ENCODE measurements at regions not wholly inside any gene's neighbourhood (a gene's known extent, or its start where the extent isn't known, plus 50 kb on each side); places are given as distances from the start of the nearest gene placed in this dataset.

GRCh38 chr21:38651570-38651969, 153.3 kb upstream of the ERG start:
- Histone ChIP-seq H4K20me1 (ENCODE audit: control insufficient read depth, insufficient read depth) (no peaks in the 10 kb centered on the region), H3K27me3 (replicated peaks in 1 of 2; ENCODE audit: control insufficient read depth in 2 of 2, insufficient read depth in 2 of 2, low read length in 1 of 2) (peaks cover 0 to 2% of the 10 kb centered on the region in 2 experiments), H3K4me1 (ENCODE audit: control insufficient read depth, insufficient read depth, low read length) (no peaks in the 10 kb centered on the region), H3K79me2 (ENCODE audit: control insufficient read depth, insufficient read depth, low read length) (no peaks in the 10 kb centered on the region), H3K27ac (ENCODE audit: control insufficient read depth, insufficient read depth) (no peak overlapping the region), H3K9me3 (replicated peaks; ENCODE audit: control insufficient read depth, insufficient read depth, low read length) (no peaks in the 10 kb centered on the region), H3K4me2 (ENCODE audit: control insufficient read depth, insufficient read depth) (no peak overlapping the region), H3K9ac (ENCODE audit: control insufficient read depth, insufficient read depth, low read length) (no peak overlapping the region), H3K36me3 (ENCODE audit: control insufficient read depth in 2 of 2, insufficient read depth in 2 of 2, low read length in 1 of 2) (no peaks in the 10 kb centered on the region), H3K4me3 (no peak overlapping the region), H2AFZ (ENCODE audit: control insufficient read depth, low read depth, low read length) (no peak overlapping the region)
- POLR2A ChIA-PET = no interaction called here
- WGBS (ENCODE audit: insufficient coverage, insufficient replicate concordance, low lambda C conversion rate, missing lambda C conversion rate) = 9% methylated on average over 6 of the region's 6 CpGs
- intact Hi-C loops (cut with micrococcal nuclease; ENCODE audit: unreplicated experiment) (no loop called here), in situ Hi-C loops (cut with MboI) (no loop called here)
- CTCF ChIA-PET = no interaction called here
- no peak for ATAC-seq
- RAD21 ChIA-PET (ENCODE audit: unreplicated experiment) = no interaction called here
- no TSS peak for BruUV-seq (replicated peaks)
- no peak for DNase-seq (ENCODE audit: low read depth, low spot score)
- no peak for FAIRE-seq
- SMC1A ChIA-PET (ENCODE audit: uncharacterized antibody, unreplicated experiment) = no interaction called here
- TF ChIP-seq GATAD2B (conservative IDR thresholded peaks at IDR 0.05; ENCODE audit: low read depth) (no peak), YBX1 (IDR thresholded peaks at IDR 0.05) (no peak), IRF4 (IDR thresholded peaks at IDR 0.05; ENCODE audit: low read depth, low read length) (no peak), POLR2AphosphoS2 (IDR thresholded peaks at IDR 0.05; ENCODE audit: low read depth, low read length) (no peak), SUPT20H (IDR thresholded peaks at IDR 0.05; ENCODE audit: borderline replicate concordance, control insufficient read depth, low read depth, low read length) (no peak), ASH2L (IDR thresholded peaks at IDR 0.05; ENCODE audit: borderline replicate concordance, low read depth) (no peak)
- TF ChIP-seq, protein P1, sequence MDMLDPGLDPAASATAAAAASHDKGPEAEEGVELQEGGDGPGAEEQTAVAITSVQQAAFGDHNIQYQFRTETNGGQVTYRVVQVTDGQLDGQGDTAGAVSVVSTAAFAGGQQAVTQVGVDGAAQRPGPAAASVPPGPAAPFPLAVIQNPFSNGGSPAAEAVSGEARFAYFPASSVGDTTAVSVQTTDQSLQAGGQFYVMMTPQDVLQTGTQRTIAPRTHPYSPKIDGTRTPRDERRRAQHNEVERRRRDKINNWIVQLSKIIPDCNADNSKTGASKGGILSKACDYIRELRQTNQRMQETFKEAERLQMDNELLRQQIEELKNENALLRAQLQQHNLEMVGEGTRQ (IDR thresholded peaks at IDR 0.05; ENCODE audit: borderline replicate concordance, low read depth, low read length) = no peak

GRCh38 chr21:38652396-38652795, 153.3 kb upstream of the ETS2 start:
- no peak for FAIRE-seq
- no peaks in the 10 kb centered on the region for H4K20me1 ChIP-seq (ENCODE audit: control insufficient read depth, insufficient read depth)
- ChIA-PET RAD21 (ENCODE audit: unreplicated experiment) (no interaction called here), SMC1A (ENCODE audit: uncharacterized antibody, unreplicated experiment) (no interaction called here), CTCF (no interaction called here), POLR2A (no interaction called here)
- H3K4me3 ChIP-seq = no peak overlapping the region
- H3K9ac ChIP-seq (ENCODE audit: control insufficient read depth, insufficient read depth, low read length) = no peak overlapping the region
- in situ Hi-C loops (cut with MboI) (no loop called here), intact Hi-C loops (cut with micrococcal nuclease; ENCODE audit: unreplicated experiment) (no loop called here)
- no peaks in the 10 kb centered on the region for H3K4me1 ChIP-seq (ENCODE audit: control insufficient read depth, insufficient read depth, low read length)
- BruUV-seq (replicated peaks) = no TSS peak
- peaks cover 0 to 2% of the 10 kb centered on the region in 2 experiments for H3K27me3 ChIP-seq (replicated peaks in 1 of 2; ENCODE audit: control insufficient read depth in 2 of 2, insufficient read depth in 2 of 2, low read length in 1 of 2)
- no peak overlapping the region for H2AFZ ChIP-seq (ENCODE audit: control insufficient read depth, low read depth, low read length)
- no peaks in the 10 kb centered on the region for H3K9me3 ChIP-seq (replicated peaks; ENCODE audit: control insufficient read depth, insufficient read depth, low read length)
- H3K4me2 ChIP-seq (ENCODE audit: control insufficient read depth, insufficient read depth) = no peak overlapping the region
- no peaks in the 10 kb centered on the region for H3K79me2 ChIP-seq (ENCODE audit: control insufficient read depth, insufficient read depth, low read length)
- DNase-seq (ENCODE audit: low read depth, low spot score) = no peak
- WGBS (ENCODE audit: insufficient coverage, insufficient replicate concordance, low lambda C conversion rate, missing lambda C conversion rate) = 9% methylated on average over 6 of the region's 6 CpGs
- TF ChIP-seq EGR1 (IDR thresholded peaks at IDR 0.05; ENCODE audit: borderline replicate concordance in 1 of 2, low read depth in 2 of 2, low read length in 2 of 2) (no peak), SIX5 (IDR thresholded peaks at IDR 0.05; ENCODE audit: low read depth, low read length, severe bottlenecking) (no peak)
- TF ChIP-seq, protein P2, sequence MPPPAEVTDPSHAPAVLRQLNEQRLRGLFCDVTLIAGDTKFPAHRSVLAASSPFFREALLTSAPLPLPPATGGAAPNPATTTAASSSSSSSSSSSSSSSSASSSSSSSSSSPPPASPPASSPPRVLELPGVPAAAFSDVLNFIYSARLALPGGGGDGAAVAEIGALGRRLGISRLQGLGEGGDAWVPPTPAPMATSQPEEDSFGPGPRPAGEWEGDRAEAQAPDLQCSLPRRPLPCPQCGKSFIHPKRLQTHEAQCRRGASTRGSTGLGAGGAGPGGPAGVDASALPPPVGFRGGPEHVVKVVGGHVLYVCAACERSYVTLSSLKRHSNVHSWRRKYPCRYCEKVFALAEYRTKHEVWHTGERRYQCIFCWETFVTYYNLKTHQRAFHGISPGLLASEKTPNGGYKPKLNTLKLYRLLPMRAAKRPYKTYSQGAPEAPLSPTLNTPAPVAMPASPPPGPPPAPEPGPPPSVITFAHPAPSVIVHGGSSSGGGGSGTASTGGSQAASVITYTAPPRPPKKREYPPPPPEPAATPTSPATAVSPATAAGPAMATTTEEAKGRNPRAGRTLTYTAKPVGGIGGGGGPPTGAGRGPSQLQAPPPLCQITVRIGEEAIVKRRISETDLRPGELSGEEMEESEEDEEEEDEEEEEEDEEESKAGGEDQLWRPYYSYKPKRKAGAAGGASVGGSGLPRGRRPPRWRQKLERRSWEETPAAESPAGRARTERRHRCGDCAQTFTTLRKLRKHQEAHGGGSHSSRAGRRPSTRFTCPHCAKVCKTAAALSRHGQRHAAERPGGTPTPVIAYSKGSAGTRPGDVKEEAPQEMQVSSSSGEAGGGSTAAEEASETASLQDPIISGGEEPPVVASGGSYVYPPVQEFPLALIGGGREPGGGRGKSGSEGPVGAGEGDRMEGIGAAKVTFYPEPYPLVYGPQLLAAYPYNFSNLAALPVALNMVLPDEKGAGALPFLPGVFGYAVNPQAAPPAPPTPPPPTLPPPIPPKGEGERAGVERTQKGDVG (CRISPR knock-in tag; IDR thresholded peaks at IDR 0.05) = no peak
- TF ChIP-seq, protein P3, sequence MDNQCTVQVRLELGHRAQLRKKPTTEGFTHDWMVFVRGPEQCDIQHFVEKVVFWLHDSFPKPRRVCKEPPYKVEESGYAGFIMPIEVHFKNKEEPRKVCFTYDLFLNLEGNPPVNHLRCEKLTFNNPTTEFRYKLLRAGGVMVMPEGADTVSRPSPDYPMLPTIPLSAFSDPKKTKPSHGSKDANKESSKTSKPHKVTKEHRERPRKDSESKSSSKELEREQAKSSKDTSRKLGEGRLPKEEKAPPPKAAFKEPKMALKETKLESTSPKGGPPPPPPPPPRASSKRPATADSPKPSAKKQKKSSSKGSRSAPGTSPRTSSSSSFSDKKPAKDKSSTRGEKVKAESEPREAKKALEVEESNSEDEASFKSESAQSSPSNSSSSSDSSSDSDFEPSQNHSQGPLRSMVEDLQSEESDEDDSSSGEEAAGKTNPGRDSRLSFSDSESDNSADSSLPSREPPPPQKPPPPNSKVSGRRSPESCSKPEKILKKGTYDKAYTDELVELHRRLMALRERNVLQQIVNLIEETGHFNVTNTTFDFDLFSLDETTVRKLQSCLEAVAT (IDR thresholded peaks at IDR 0.05) = no peak
- TF ChIP-seq, protein P4, sequence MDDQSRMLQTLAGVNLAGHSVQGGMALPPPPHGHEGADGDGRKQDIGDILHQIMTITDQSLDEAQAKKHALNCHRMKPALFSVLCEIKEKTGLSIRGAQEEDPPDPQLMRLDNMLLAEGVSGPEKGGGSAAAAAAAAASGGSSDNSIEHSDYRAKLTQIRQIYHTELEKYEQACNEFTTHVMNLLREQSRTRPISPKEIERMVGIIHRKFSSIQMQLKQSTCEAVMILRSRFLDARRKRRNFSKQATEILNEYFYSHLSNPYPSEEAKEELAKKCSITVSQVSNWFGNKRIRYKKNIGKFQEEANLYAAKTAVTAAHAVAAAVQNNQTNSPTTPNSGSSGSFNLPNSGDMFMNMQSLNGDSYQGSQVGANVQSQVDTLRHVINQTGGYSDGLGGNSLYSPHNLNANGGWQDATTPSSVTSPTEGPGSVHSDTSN (IDR thresholded peaks at IDR 0.05; ENCODE audit: insufficient replicate concordance, low read depth, low read length) = no peak
- no peak overlapping the region for H3K27ac ChIP-seq (ENCODE audit: control insufficient read depth, insufficient read depth)
- no peaks in the 10 kb centered on the region for H3K36me3 ChIP-seq (ENCODE audit: control insufficient read depth in 2 of 2, insufficient read depth in 2 of 2, low read length in 1 of 2)
- ATAC-seq = no peak
